ENCODE measurements at regions not wholly inside any gene's neighbourhood (a gene's known extent, or its start where the extent isn't known, plus 50 kb on each side); places are given as distances from the start of the nearest gene placed in this dataset.

GRCh38 chr6:28812778-28813569 lies 110.8 kb downstream of the TRIM27 start:
- H3K27me3 ChIP-seq (ENCODE audit: low read length), result peaks cover 34% of the 10 kb centered on the region
- POLR2A ChIA-PET (ENCODE audit: unreplicated experiment), result no interaction called here

DNA sequence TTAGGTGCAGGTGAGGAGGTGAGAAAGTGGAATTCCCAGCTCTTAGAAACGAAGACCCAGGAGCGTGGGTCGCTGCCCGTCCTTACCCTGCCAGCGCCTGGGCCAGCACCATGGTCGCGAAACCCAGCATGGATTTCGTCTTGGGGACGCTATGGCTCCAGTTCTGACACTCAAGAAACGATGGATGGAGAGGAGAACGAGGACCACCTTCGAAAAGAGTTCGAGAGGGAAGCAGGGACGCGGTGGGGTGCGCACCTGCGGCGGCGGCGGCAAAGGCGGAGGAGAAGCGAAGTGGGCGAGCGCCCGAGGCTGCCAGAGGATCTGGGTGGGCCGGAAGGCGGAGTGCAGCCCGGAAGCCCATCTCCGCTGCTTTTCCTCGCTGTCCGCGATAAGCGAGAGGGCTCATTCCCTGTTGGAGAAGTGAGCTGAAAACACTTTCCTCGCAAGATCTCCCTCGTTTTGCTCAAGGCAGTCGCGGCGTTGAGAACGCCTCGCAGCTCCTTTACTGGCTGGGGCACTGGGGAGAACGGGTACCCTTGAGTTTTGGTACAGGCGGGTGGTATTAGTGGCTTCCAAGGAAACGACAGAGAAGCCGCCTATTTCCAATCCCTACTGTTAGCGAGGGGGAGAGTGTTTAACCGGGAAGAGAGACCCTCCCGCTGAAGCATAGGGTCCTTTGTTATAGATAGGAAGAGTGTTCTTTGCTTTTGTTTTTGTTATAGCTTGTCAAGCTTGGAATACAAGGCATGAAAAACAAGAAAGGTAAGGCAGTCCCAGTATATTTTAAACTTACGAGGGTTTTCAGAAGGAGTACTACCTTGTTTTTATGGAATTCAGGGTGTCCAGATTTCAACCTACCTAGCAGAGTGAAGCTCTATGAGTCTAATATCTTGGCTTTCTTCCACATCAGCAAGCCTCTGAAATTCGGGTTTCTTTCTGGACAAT lies 109.5 kb downstream of the TRIM27 start:
- CTCF ChIA-PET, result no interaction called here
- H3K4me2 ChIP-seq (ENCODE audit: low read length), result no peak overlapping the region

More at GRCh38 chr6:28812778-28813569, 110.8 kb downstream of the TRIM27 start:
- intact Hi-C loops (cut with micrococcal nuclease), result no loop called here
- H3K4me1 ChIP-seq (ENCODE audit: insufficient read depth, low read length), result peaks cover 4% of the 10 kb centered on the region; the same call in 1 of the 2 replicates
- H3K36me3 ChIP-seq (ENCODE audit: low read depth, low read length), result no peaks in the 10 kb centered on the region
- no TSS peak for BruUV-seq (replicated peaks)
- H3K9me3 ChIP-seq (ENCODE audit: low read length), result no peaks in the 10 kb centered on the region
- H3K4me3 ChIP-seq (ENCODE audit: low read length), result no peak overlapping the region
- no peaks in the 10 kb centered on the region for H3K9me2 ChIP-seq (replicated peaks; ENCODE audit: low read length)
- H4K20me1 ChIP-seq (ENCODE audit: low read length), result no peaks in the 10 kb centered on the region
- DNase-seq, result no peak
- no peaks in the 10 kb centered on the region for H3K79me2 ChIP-seq (ENCODE audit: low read length)
- H3K27ac ChIP-seq (ENCODE audit: low read length), result no peak overlapping the region
- H3F3A ChIP-seq (ENCODE audit: low read length, unreplicated experiment), result no peaks in the 10 kb centered on the region
- CTCF ChIA-PET, result no interaction called here
- H3K9ac ChIP-seq (ENCODE audit: low read length), result no peak overlapping the region
- TF ChIP-seq CTCF (conservative IDR thresholded peaks at IDR 0.05; ENCODE audit: low read depth, low read length), result no peak
- no peak overlapping the region for H3K4me2 ChIP-seq (ENCODE audit: low read length)
- ATAC-seq, result no peak
- no peak overlapping the region for H2AFZ ChIP-seq (ENCODE audit: low read length)

More for the DNA sequence above, 109.5 kb downstream of the TRIM27 start:
- intact Hi-C loops (cut with micrococcal nuclease), result no loop called here
- Histone ChIP-seq H3F3A (ENCODE audit: low read length, unreplicated experiment) (no peaks in the 10 kb centered on the region), H3K9ac (ENCODE audit: low read length) (no peak overlapping the region), H3K27ac (ENCODE audit: low read length) (no peak overlapping the region), H3K4me1 (ENCODE audit: insufficient read depth, low read length) (peaks cover 4% of the 10 kb centered on the region; the same call in 1 of the 2 replicates), H3K79me2 (ENCODE audit: low read length) (no peaks in the 10 kb centered on the region), H3K36me3 (ENCODE audit: low read depth, low read length) (no peaks in the 10 kb centered on the region), H2AFZ (ENCODE audit: low read length) (no peak overlapping the region), H3K27me3 (ENCODE audit: low read length) (peaks cover 37% of the 10 kb centered on the region), H3K4me3 (ENCODE audit: low read length) (no peak overlapping the region), H4K20me1 (ENCODE audit: low read length) (no peaks in the 10 kb centered on the region), H3K9me2 (replicated peaks; ENCODE audit: low read length) (no peaks in the 10 kb centered on the region), H3K9me3 (ENCODE audit: low read length) (no peaks in the 10 kb centered on the region)
- BruUV-seq (replicated peaks), result no TSS peak
- POLR2A ChIA-PET (ENCODE audit: unreplicated experiment), result no interaction called here
- TF ChIP-seq CTCF (conservative IDR thresholded peaks at IDR 0.05; ENCODE audit: low read depth, low read length) (no peak), EZH2phosphoT487 (IDR thresholded peaks at IDR 0.05; ENCODE audit: borderline replicate concordance, low read length) (no peak)
- ATAC-seq, result no peak
- no peak for DNase-seq

Measured in PC-3 (cell line).